GM23338 (cell line): ENCODE measurements at regions not wholly inside any gene's neighbourhood (a gene's known extent, or its start where the extent isn't known, plus 50 kb on each side); places are given as distances from the start of the nearest gene placed in this dataset.

ENCODE experiments used
- CTCF ChIP-seq, 2 experiments: fragments of 200-600 bp in 1 of 2; sonication (generic) in 1 of 2; conservative IDR thresholded peaks; 2 replicates each; pipeline versions ENCODE4 v1.5.1 to v1.6.1; 2016 to 2017; ENCODE audit warnings: antibody characterized with exemption in 2 of 2, low read depth in 2 of 2, mild to moderate bottlenecking in 2 of 2, moderate library complexity in 1 of 2
- ETS1 ChIP-seq: IDR thresholded peaks from 2 replicates; pipeline ENCODE4 v1.6.1; 2016; ENCODE audit warnings: antibody characterized with exemption
- EZH2 ChIP-seq: fragments of 200-600 bp; sonication (generic); IDR thresholded peaks from one replicate; pipeline ENCODE4 v1.8.0; 2017; ENCODE audit warnings: antibody characterized with exemption, mild to moderate bottlenecking, low read depth; ENCODE audit not compliant: unreplicated experiment
- EZH2phosphoT487 ChIP-seq: fragments of 200-600 bp; sonication (generic); IDR thresholded peaks from one replicate; pipeline ENCODE4 v1.8.1; 2018; ENCODE audit warnings: antibody characterized with exemption; ENCODE audit not compliant: unreplicated experiment
- POLR2AphosphoS5 ChIP-seq: IDR thresholded peaks from 2 replicates; pipeline ENCODE4 v1.6.1; 2016; ENCODE audit warnings: antibody characterized with exemption, low read depth
- REST ChIP-seq: IDR thresholded peaks from one replicate; pipeline ENCODE4 v1.6.1; 2018; ENCODE audit warnings: antibody characterized with exemption; ENCODE audit not compliant: unreplicated experiment

- no peak for TF ChIP-seq CTCF (conservative IDR thresholded peaks at IDR 0.05; ENCODE audit: low read depth in 2 of 2)
- no peak for TF ChIP-seq EZH2phosphoT487
- no peak for TF ChIP-seq EZH2
- TF ChIP-seq POLR2AphosphoS5 = no peak
- no peak for TF ChIP-seq ETS1
- no peak for TF ChIP-seq REST
Measured at GRCh38 chr11:37280200-37280599, 682.2 kb upstream of the RAG2 start.
